GM18502 (cell line): ENCODE measurements at regions not wholly inside any gene's neighbourhood (a gene's known extent, or its start where the extent isn't known, plus 50 kb on each side); places are given as distances from the start of the nearest gene placed in this dataset.

Experiments used
- ATAC-seq: cut with Tn5 transposase; IDR thresholded peaks from one replicate; pipeline ENCODE4 v1.9.1; 2021; ENCODE audit warnings: mild to moderate bottlenecking; ENCODE audit not compliant: unreplicated experiment, poor library complexity

DNA sequence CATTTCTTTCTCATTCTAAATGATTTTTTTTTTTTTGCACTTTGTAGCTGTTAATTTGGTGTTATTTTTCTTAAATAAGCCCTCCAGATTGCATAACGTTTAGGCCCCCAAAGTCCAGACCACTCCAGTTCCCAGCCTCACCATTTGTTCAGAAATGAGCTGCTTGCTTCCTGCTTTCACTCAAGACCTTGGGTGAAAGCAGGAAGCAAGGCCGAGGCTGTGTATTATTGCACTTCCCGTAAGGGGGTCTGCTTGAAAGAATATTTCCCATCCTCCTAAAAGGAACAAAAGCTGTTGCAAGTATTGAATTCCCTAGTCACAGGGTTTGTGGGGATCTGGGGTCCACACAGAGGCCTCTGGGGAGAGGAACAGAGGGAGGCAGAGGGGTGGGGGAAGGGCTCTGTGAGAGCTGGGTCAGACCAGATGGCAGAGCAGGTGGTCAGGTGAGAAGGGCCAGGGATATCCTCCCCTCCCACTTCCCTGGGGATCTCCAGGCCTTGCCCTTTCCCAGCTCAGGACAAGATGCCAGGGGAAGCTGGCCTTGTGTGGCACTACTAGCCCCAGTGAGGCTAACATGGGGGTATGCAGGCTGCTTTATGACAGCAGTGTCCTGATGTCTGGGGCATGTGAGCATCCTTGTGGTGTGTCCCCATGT, 51.6 kb upstream of the MYEOV start:
- ATAC-seq: no peak

DNA sequence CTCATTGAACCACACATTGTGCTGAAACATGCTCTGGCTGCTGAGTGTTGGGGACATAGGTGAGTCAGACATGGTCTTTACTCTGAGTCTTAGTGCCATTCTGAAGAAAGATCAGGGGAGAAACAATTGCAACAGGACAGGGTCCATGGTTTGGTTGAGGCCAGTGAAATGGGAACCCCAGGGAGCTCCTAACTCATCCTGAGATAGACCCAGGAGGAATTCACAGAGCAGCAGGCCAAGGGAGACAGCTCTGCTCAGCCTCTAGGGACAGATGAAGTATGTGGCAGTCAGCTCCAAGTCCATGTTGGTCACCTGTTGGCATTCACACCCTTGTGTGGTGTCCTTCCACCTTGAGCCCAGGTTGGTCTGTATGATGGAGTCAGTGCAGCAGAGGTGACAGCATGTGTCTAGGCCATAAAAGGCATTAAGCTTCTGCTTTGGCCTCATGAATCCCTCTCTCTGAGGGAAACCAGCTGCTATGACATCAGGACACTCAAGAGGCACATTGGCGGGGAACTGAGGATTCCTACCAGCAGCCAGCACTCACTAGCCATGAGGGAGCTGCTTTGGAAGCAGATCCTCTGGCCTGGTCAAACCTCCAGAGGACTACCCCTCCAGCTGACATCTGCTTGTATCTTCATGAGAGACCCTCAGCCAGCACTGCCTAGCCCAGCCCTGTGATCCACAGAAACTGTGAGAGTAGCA, 50.3 kb upstream of the MYEOV start:
- ATAC-seq: no peak
